ENCODE measurements at regions not wholly inside any gene's neighbourhood (a gene's known extent, or its start where the extent isn't known, plus 50 kb on each side); places are given as distances from the start of the nearest gene placed in this dataset.
A peak's percentile ranks its signal among the peaks of the same experiment; 100 is the strongest.

- DNase-seq, result no peak
Observed at GRCh38 chr5:115072266-115073064, 97.2 kb downstream of the TRIM36 start.

GRCh38 chr5:115070737-115071136, 99.0 kb downstream of the TRIM36 start:
- no peak for DNase-seq

- DNase-seq, result peak in 2 of 3 experiments; percentile 31 to 51
Observed at GRCh38 chr5:115069087-115069968, 100.4 kb downstream of the TRIM36 start.

GRCh38 chr5:115068239-115069086, 101.2 kb downstream of the TRIM36 start:
- DNase-seq, result peak in 2 of 3 experiments; percentile 11 to 17

DNA sequence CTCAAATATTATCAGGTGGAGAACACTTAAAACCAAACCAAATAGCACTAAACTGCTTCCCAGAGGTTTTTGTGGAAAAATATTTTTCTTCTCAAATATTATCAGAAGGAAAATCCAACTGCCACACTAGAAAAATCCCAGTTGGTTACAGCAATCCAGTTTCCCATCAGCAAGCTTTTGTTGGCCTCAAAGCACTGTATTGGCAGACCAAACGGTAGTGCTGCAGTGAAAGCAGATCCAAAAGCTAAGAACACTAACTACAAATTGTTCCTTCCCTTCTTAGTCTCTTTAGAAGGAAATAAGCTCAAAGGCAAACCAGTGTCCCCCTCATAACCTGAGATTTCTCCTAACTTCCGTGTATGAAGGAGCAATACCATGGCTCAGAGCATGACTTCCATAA, 105.3 kb downstream of the TRIM36 start:
- no peak for DNase-seq

GRCh38 chr5:115054387-115054951, 115.2 kb downstream of the TRIM36 start:
- DNase-seq, result no peak

DNA sequence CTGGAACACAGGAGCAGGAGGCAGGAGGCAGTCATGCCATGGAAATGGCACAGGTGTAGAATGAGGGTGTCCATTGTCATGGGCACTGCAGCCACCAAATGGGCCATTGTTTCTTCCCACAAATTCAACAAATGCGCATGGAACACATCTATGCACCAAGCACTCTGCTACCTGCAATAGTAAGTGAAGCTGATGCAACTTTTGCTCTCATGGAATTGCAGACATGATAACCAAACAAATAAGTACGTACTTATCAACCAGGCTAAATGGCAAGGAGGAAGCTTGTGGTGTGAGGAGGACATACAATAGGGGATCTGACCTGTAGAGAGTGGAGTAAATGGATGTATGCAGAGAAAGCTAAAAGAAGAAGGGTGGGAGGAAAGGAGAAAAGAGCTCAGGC, 116.8 kb downstream of the TRIM36 start:
- no peak for DNase-seq

DNA sequence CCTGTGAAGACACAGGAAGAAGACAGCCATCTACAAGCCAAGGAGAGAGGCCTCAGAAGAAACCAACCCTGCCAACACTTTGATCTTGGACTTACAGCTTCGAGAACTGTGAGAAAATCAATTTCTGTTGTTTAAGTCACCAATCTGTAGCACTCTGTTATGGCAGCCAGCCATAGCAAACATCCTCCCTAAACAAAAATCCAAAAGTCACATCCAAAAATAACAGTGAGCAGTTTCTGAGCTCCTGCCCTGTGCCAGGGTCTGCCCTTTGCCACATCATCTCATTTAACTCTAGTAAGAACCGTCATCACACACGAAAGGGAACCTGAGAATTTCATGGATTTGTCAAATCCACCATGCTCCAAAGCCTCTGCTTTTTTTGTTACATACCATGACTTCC, 118.8 kb downstream of the TRIM36 start:
- DNase-seq, result no peak

DNA sequence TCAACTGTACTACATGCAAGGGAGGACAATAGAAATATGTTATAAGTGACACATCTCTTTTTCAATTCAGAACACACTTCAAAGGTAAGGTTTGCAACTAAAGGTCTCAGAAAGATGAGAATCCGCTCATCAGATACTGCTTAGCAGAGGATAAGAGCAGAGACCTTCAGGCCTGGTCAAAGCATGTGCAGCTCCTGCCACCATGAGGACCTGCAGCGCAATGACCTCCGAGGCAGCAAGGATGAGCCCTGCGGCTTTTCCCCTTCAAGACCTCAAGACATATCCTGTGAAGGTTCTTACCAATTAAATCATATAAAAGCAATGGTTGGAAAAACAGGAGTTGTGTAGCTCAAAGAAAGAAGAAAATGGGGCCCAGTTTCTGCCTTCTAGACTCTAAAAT, 135.8 kb downstream of the TRIM36 start:
- DNase-seq, result peak in 1 of 3 experiments; percentile 26

DNA sequence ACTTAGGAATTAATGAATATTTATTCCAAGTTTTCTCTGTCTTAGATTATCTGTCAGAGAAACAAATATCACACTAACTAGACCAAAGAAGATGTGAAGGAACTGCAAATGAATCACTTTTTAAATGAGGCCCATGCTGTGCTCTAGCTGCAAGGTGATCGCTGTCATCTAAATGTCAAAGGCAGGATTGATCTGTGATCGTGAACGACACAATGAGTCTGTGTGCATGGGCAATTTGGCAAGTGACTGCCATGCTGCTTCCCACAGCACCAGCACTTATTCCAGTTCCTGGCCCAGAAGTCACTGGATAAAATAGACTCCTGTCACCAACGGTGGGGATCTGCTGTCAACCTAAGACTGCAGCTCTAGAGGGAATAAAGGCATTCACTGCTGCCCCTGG, 141.2 kb downstream of the TRIM36 start:
- DNase-seq, result no peak

DNA sequence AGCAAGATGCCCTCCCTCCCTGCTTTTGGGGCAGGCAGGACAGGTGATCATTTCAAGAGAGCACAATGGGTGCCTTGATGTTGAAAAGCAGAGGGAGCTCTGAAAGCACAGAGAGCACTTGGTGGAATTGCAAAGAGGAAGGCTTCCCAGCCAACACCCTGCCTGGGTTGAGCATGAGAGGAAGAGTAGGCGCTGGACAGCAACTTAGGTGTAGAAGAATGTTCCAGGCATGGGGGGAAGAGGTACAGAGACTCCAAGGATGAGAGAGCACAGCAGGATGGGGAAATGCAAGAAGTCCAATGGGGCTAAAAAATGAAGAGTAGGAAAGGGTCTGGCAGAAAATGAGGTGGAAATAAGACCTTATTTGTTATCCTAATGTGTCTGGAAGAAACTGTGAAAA, 144.8 kb downstream of the TRIM36 start:
- no peak for DNase-seq

- DNase-seq, result no peak
Observed at GRCh38 chr5:115022303-115022702, 147.4 kb downstream of the TRIM36 start.

DNA sequence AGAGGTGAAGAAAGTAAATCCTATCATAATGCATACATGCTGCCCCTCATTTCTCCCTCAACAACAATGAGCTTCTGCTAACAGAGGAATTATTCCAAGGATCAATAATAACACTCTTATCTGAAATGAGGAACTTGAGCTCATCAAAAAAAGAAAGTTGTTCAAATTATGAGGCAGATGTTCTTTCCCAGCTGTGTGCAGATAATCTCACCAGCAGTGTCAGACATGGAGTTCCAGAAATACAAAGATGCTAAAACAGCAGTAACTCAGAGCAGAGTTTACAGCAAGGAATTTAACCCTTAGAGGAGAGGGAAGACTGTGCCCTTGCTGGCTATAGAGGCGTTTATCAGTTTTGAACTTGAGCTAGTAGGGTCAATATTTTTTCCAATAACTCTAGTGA, 153.1 kb downstream of the TRIM36 start:
- no peak for DNase-seq

- DNase-seq, result no peak
Observed at GRCh38 chr5:114999176-114999575, 170.5 kb downstream of the TRIM36 start.

DNA sequence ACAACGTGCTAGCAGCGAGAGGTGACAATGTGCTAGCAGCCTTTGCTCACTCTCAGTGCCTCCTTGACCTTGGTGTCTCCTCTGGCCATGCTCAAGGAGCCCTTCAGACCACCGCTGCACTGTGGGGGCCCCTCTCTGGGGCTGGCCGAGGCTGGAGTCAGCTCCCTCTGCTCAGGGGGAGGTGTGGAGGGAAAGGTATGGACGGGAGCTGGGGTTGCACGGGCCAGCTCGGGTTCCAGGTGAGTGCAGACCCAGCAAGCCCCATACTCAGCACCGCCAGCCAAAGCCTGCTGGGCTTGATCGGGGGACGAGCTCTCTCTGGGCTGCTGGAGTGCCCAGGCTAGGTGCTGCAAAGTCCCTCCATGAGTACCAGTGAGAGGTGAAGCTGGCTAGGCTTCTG, 180.2 kb downstream of the TRIM36 start:
- no peak for DNase-seq

GRCh38 chr5:114988096-114988495, 181.6 kb downstream of the TRIM36 start:
- DNase-seq, result no peak

GRCh38 chr5:114984796-114985195, 184.9 kb downstream of the TRIM36 start:
- DNase-seq, result no peak

GRCh38 chr5:114981111-114981510, 188.6 kb downstream of the TRIM36 start:
- no peak for DNase-seq

- no peak for DNase-seq
Observed at GRCh38 chr5:114977979-114978573, 191.6 kb downstream of the TRIM36 start.

- DNase-seq, result no peak
Observed at GRCh38 chr5:114969482-114969881, 200.2 kb downstream of the TRIM36 start.

DNA sequence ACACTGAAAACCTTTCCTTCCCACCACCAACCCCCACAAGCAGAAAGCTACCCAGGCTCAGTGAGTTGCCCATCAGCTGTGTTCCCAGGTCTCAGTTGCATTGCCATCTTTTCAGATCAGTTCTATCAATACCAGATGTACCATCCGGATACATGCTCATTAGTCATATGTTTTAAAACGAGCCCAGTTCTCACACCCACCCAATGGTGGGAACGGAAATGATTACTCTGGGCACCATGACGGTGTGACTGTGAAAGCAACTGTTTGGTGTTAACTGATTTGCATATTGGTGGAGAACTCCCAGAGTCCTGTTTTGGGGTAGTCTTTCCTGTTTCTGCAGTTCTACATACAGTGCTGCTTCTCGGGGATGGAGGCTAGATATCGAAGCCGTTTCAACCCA, 212.3 kb downstream of the TRIM36 start:
- DNase-seq, result no peak

DNA sequence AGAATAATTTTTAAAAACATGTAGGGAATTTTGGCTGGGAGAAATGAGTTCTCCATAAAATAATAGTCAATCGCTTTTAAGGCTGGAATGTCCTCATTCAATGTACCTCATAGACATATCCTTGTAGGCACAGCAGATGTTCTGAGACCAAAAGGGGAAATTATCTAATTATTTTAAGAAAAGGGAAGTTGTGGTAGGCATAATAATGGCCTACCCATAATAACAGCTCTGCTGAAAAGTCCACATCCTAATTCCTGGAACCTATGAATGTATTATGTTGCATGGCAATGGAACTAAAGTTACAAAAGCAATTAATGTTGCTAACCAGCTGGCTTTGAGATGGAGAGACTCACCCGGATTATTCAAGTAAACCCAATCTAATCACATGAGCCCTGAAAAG, 216.1 kb downstream of the TRIM36 start:
- no peak for DNase-seq

All from NCI-H1417 (cell line).